ENCODE measurements at regions not wholly inside any gene's neighbourhood (a gene's known extent, or its start where the extent isn't known, plus 50 kb on each side); places are given as distances from the start of the nearest gene placed in this dataset.

DNA sequence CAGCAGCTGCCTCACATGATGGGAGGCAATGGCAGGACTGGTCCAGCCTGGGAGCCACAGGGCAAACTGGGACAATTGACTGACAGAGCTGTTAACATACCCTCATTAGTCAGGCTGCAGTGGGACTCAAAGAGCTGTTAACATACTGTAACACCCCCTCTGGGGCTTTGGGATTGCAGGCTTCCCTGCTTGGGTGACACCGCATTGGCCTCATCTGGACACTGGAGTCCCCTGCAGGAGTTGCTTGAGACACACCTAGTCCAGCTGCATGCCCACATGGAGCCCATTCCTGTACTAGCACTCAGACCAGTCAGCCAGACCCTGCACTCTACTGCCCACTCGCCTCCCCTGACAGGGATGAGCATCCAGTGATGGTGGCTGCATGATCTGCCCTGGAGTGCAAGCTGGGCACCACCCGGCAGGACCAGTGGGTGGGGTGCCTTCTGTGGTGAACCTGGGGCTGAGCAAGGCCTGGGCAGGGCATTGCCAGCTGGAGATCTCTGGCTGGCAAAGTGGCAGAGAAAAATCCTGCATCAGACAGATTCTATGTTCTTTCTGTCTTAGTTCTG is 138.8 kb downstream of the DTHD1 start:
- H3K4me3 ChIP-seq (ENCODE audit: low read depth, low read length) = no peak overlapping the region
- no peaks in the 10 kb centered on the region for H3K36me3 ChIP-seq
- no peaks in the 10 kb centered on the region for H3K9me3 ChIP-seq
- H3K27me3 ChIP-seq = no peaks in the 10 kb centered on the region
- TF ChIP-seq CTCF (IDR thresholded peaks at IDR 0.05; ENCODE audit: low read depth, low read length) = no peak
- DNase-seq = no peak
- H3K4me1 ChIP-seq = no peaks in the 10 kb centered on the region

DNA sequence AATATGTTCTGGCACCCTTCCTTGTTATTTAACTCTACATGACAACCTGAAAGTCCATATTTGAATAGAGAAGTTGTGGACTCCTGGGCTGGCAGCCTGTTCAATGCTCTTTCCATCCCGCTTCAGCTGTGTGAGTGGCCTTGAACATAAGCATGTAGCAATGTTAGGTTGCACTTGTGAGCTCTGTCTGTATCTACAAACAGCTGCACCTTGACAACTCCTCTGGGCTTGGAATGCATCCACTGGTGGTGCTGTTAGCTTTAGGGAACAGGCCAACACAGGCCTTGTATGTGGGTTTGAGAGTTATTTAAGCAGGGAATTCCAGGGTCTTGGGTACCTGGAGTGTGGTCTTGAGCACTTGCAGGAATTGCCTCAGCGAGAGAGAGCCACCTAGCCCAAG is 141.2 kb downstream of the DTHD1 start:
- Histone ChIP-seq H3K36me3 (no peaks in the 10 kb centered on the region), H3K9me3 (no peaks in the 10 kb centered on the region), H3K4me3 (ENCODE audit: low read depth, low read length) (no peak overlapping the region), H3K27me3 (no peaks in the 10 kb centered on the region), H3K4me1 (no peaks in the 10 kb centered on the region)
- DNase-seq = no peak
- TF ChIP-seq CTCF (IDR thresholded peaks at IDR 0.05; ENCODE audit: low read depth, low read length) = no peak

DNA sequence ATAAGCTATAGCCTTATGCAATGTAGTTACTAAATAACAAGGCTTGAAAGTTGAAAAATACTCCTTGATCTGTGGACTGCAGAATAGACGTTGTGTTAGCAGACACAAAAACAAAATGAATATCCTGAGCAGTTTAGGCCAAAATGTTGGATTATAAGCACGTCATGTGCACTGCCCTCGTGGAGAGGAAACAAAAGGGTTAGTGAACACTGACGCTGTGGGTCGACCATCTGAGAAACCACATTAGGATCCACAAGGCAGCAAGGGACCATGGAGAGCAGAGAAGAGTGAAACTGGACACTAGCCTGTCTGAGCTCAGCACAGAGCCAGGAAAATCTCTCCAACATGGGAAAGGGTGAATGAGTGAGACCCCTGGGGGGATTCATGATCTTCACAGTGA is 145.3 kb downstream of the DTHD1 start:
- no peak for TF ChIP-seq CTCF (IDR thresholded peaks at IDR 0.05; ENCODE audit: low read depth, low read length)
- H3K27me3 ChIP-seq = no peaks in the 10 kb centered on the region
- no peaks in the 10 kb centered on the region for H3K36me3 ChIP-seq
- no peak overlapping the region for H3K4me3 ChIP-seq (ENCODE audit: low read depth, low read length)
- no peaks in the 10 kb centered on the region for H3K9me3 ChIP-seq
- DNase-seq = no peak
- no peaks in the 10 kb centered on the region for H3K4me1 ChIP-seq

- H3K36me3 ChIP-seq = no peaks in the 10 kb centered on the region
- H3K4me1 ChIP-seq = no peaks in the 10 kb centered on the region
- no peak for TF ChIP-seq CTCF (IDR thresholded peaks at IDR 0.05; ENCODE audit: low read depth, low read length)
- no peak overlapping the region for H3K4me3 ChIP-seq (ENCODE audit: low read depth, low read length)
- H3K9me3 ChIP-seq = no peaks in the 10 kb centered on the region
- no peaks in the 10 kb centered on the region for H3K27me3 ChIP-seq
- DNase-seq = no peak
Measured at GRCh38 chr4:36427696-36428095, 146.3 kb downstream of the DTHD1 start.

- H3K4me3 ChIP-seq (ENCODE audit: low read depth, low read length) = no peak overlapping the region
- no peaks in the 10 kb centered on the region for H3K9me3 ChIP-seq
- TF ChIP-seq CTCF (IDR thresholded peaks at IDR 0.05; ENCODE audit: low read depth, low read length) = no peak
- no peaks in the 10 kb centered on the region for H3K4me1 ChIP-seq
- DNase-seq = no peak
- no peaks in the 10 kb centered on the region for H3K36me3 ChIP-seq
- H3K27me3 ChIP-seq = no peaks in the 10 kb centered on the region
Measured at GRCh38 chr4:36432586-36432985, 151.2 kb downstream of the DTHD1 start.

DNA sequence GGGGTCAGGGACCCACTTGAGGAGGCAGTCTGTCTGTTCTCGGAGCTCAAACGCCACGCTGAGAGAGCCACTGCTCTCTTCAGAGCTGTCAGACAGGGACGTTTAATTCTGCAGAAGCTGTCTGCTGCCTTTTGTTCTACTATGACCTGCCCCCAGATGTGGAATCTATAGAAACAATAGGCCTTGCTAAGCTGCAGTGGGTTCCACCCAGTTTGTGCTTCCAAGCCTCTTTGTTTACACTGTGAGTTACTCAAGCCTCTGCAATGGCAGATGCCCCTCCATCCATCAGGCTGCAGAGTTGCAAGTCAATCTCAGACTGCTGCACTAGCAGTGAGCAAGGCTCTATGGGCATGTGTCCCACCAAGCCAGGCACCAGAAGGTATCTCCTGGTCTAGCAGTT is 158.1 kb downstream of the DTHD1 start:
- H3K4me3 ChIP-seq (ENCODE audit: low read depth, low read length) = no peak overlapping the region
- H3K36me3 ChIP-seq = no peaks in the 10 kb centered on the region
- DNase-seq = no peak
- H3K4me1 ChIP-seq = no peaks in the 10 kb centered on the region
- no peaks in the 10 kb centered on the region for H3K27me3 ChIP-seq
- TF ChIP-seq CTCF (IDR thresholded peaks at IDR 0.05; ENCODE audit: low read depth, low read length) = no peak
- H3K9me3 ChIP-seq = no peaks in the 10 kb centered on the region

Measured in BE2C (cell line).